Stimulated activated CD8-positive, alpha-beta memory T cell treated with anti-CD3 and anti-CD28 coated beads, Interleukin-4, amount 100 ng/mL, for 1 hour (primary cell): ENCODE measurements at regions not wholly inside any gene's neighbourhood (a gene's known extent, or its start where the extent isn't known, plus 50 kb on each side); places are given as distances from the start of the nearest gene placed in this dataset.
"Not testable (repeated sequence)": the region's sequence is repeated elsewhere in the genome, so short reads cannot be mapped to it uniquely, and the experiment has no call there.

Source experiments
- DNase-seq, 2 donors: peaks; one replicate each; pipeline ENCODE4 v3.0.0-alpha.2; 2020; ENCODE audit warnings: low read depth in 2 of 2, low spot score in 1 of 2

GRCh38 chr20:41685145-41685544 is 67.0 kb upstream of the CHD6 start:
- not testable (repeated sequence) for DNase-seq

GRCh38 chr20:41678799-41679198 is 60.6 kb upstream of the CHD6 start:
- DNase-seq: no peak

- DNase-seq: no peak
Observed at GRCh38 chr20:41672282-41672681, 54.1 kb upstream of the CHD6 start.

- no peak for DNase-seq
Observed at GRCh38 chr20:41671143-41671542, 53.0 kb upstream of the CHD6 start.

GRCh38 chr20:41670631-41671030 is 52.5 kb upstream of the CHD6 start:
- DNase-seq: no peak

GRCh38 chr20:41669708-41670263 is 51.6 kb upstream of the CHD6 start:
- DNase-seq: no peak

GRCh38 chr20:41668057-41668749 is 50.0 kb upstream of the CHD6 start:
- DNase-seq: no peak
